ENCODE measurements at regions not wholly inside any gene's neighbourhood (a gene's known extent, or its start where the extent isn't known, plus 50 kb on each side); places are given as distances from the start of the nearest gene placed in this dataset.

- intact Hi-C loops (cut with DNase I; ENCODE audit: low total_unique reads) = loop anchor here (2.0 kb wide), 1 partner anchor 43 kb away; no protein-coding TSS in a partner anchor
Observed at GRCh38 chr6:164007881-164008280, 593.4 kb downstream of the QKI start.

GRCh38 chr6:164006459-164006858 lies 591.9 kb downstream of the QKI start:
- intact Hi-C loops (cut with DNase I; ENCODE audit: low total_unique reads) (no loop called here), in situ Hi-C loops (cut with MboI; ENCODE audit: low sequenced_read_pairs in 4 of 4) (no loop called here)
- Histone ChIP-seq H3K4me3 (no peak overlapping the region), H3K27me3 (no peaks in the 10 kb centered on the region), H3K36me3 (no peaks in the 10 kb centered on the region), H3K4me1 (peaks cover 7 to 23% of the 10 kb centered on the region in 2 donors), H3K9me3 (no peaks in the 10 kb centered on the region), H3K27ac (no peak overlapping the region)
- DNase-seq = no peak
- ATAC-seq = no peak
- TF ChIP-seq CTCF (IDR thresholded peaks at IDR 0.05 in 4 of 5, conservative IDR thresholded peaks at IDR 0.05 in 1 of 5) = no peak
- no peak for TF ChIP-seq POLR2A (IDR thresholded peaks at IDR 0.05)

More at GRCh38 chr6:164007881-164008280, 593.4 kb downstream of the QKI start:
- TF ChIP-seq CTCF (IDR thresholded peaks at IDR 0.05 in 4 of 5, conservative IDR thresholded peaks at IDR 0.05 in 1 of 5) = no peak
- Histone ChIP-seq H3K36me3 (no peaks in the 10 kb centered on the region), H3K9me3 (no peaks in the 10 kb centered on the region), H3K4me3 (no peak overlapping the region), H3K4me1 (peaks cover 7 to 23% of the 10 kb centered on the region in 2 donors), H3K27me3 (no peaks in the 10 kb centered on the region), H3K27ac (peak overlapping the region in 3 of 4 donors; percentile 19 to 48 (median 44))
- in situ Hi-C loops (cut with MboI; ENCODE audit: low sequenced_read_pairs in 4 of 4) = no loop called here
- DNase-seq (peak; percentile 63 to 83), ATAC-seq (peak; percentile 92 to 95)

GRCh38 chr6:164005004-164005711 lies 590.6 kb downstream of the QKI start:
- TF ChIP-seq CTCF (IDR thresholded peaks at IDR 0.05 in 4 of 5, conservative IDR thresholded peaks at IDR 0.05 in 1 of 5) = no peak
- TF ChIP-seq POLR2A (IDR thresholded peaks at IDR 0.05) = no peak
- in situ Hi-C loops (cut with MboI; ENCODE audit: low sequenced_read_pairs in 4 of 4) = no loop called here

GRCh38 chr6:164000276-164000675 lies 585.8 kb downstream of the QKI start:
- intact Hi-C loops (cut with DNase I; ENCODE audit: low total_unique reads) = no loop called here
- no peak overlapping the region for H3K27ac ChIP-seq
- H3K4me3 ChIP-seq = no peak overlapping the region
- H3K4me1 ChIP-seq = no peaks in the 10 kb centered on the region
- in situ Hi-C loops (cut with MboI; ENCODE audit: low sequenced_read_pairs in 4 of 4) = no loop called here
- no peak for ATAC-seq
- no peak for DNase-seq
- H3K36me3 ChIP-seq = no peaks in the 10 kb centered on the region
- TF ChIP-seq CTCF (IDR thresholded peaks at IDR 0.05 in 4 of 5, conservative IDR thresholded peaks at IDR 0.05 in 1 of 5) (no peak), POLR2A (IDR thresholded peaks at IDR 0.05) (no peak)
- H3K9me3 ChIP-seq = no peaks in the 10 kb centered on the region
- no peaks in the 10 kb centered on the region for H3K27me3 ChIP-seq

More at GRCh38 chr6:164005004-164005711, 590.6 kb downstream of the QKI start:
- intact Hi-C loops (cut with DNase I; ENCODE audit: low total_unique reads) = no loop called here
- no peak for DNase-seq
- no peak overlapping the region for H3K4me3 ChIP-seq
- no peaks in the 10 kb centered on the region for H3K36me3 ChIP-seq
- no peak overlapping the region for H3K27ac ChIP-seq
- H3K9me3 ChIP-seq = no peaks in the 10 kb centered on the region
- peaks cover 0 to 11% of the 10 kb centered on the region in 2 donors for H3K4me1 ChIP-seq
- ATAC-seq = no peak
- no peaks in the 10 kb centered on the region for H3K27me3 ChIP-seq

Data from gastrocnemius medialis (tissue), 4 donors.